IgD-negative memory B cell (primary cell): ENCODE measurements at regions not wholly inside any gene's neighbourhood (a gene's known extent, or its start where the extent isn't known, plus 50 kb on each side); places are given as distances from the start of the nearest gene placed in this dataset.

Experiments
- H3K27ac Mint-ChIP-seq, 3 donors: one replicate each; pipeline ENCODE4 v1.8.0; 2020 to 2022; ENCODE audit warnings: mild to moderate bottlenecking in 3 of 3, mixed read lengths in 3 of 3, moderate library complexity in 1 of 3
- H3K27me3 Mint-ChIP-seq: one replicate; pipeline ENCODE4 v1.8.0; 2021; ENCODE audit warnings: mixed read lengths
- H3K36me3 Mint-ChIP-seq: one replicate; pipeline ENCODE4 v1.8.0; 2020; ENCODE audit warnings: mild to moderate bottlenecking, mixed read lengths
- H3K4me1 Mint-ChIP-seq, 3 donors: one replicate each; pipeline ENCODE4 v1.8.0; 2020 to 2022; ENCODE audit warnings: mixed read lengths in 3 of 3, mild to moderate bottlenecking in 1 of 3
- H3K4me3 Mint-ChIP-seq, 4 donors: one replicate each; pipeline ENCODE4 v1.8.0; 2020 to 2022; ENCODE audit warnings: mild to moderate bottlenecking in 4 of 4, mixed read lengths in 4 of 4, moderate library complexity in 3 of 4
- H3K9me3 Mint-ChIP-seq, 3 donors: one replicate each; pipeline ENCODE4 v1.8.0; 2020 to 2021; ENCODE audit warnings: mixed read lengths in 3 of 3, mild to moderate bottlenecking in 1 of 3

GRCh38 chr5:6235726-6236125 is 142.6 kb downstream of the MED10 start:
- Mint-ChIP-seq H3K4me3 (no peak overlapping the region), H3K27me3 (no peaks in the 10 kb centered on the region), H3K4me1 (peaks cover 0 to 6% (median 3%) of the 10 kb centered on the region in 3 donors), H3K36me3 (peaks cover 2% of the 10 kb centered on the region), H3K9me3 (peaks cover 0 to 7% (median 3%) of the 10 kb centered on the region in 3 donors), H3K27ac (no peak overlapping the region)

GRCh38 chr5:6228257-6229250 is 149.8 kb downstream of the MED10 start:
- Mint-ChIP-seq H3K27ac (no peak overlapping the region), H3K4me1 (no peaks in the 10 kb centered on the region), H3K4me3 (no peak overlapping the region), H3K9me3 (no peaks in the 10 kb centered on the region), H3K27me3 (peaks cover 3% of the 10 kb centered on the region), H3K36me3 (no peaks in the 10 kb centered on the region)

- H3K4me1 Mint-ChIP-seq = no peaks in the 10 kb centered on the region
- peaks cover 3% of the 10 kb centered on the region for H3K27me3 Mint-ChIP-seq
- H3K9me3 Mint-ChIP-seq = peaks cover 0 to 3% (median 0%) of the 10 kb centered on the region in 3 donors
- H3K27ac Mint-ChIP-seq = no peak overlapping the region
- no peak overlapping the region for H3K4me3 Mint-ChIP-seq
- H3K36me3 Mint-ChIP-seq = no peaks in the 10 kb centered on the region
These were observed 153.2 kb downstream of the MED10 start for GRCh38 chr5:6225121-6225607.

- H3K4me1 Mint-ChIP-seq = no peaks in the 10 kb centered on the region
- H3K27ac Mint-ChIP-seq = no peak overlapping the region
- no peak overlapping the region for H3K4me3 Mint-ChIP-seq
- H3K36me3 Mint-ChIP-seq = no peaks in the 10 kb centered on the region
- peaks cover 0 to 5% (median 1%) of the 10 kb centered on the region in 3 donors for H3K9me3 Mint-ChIP-seq
- peaks cover 3% of the 10 kb centered on the region for H3K27me3 Mint-ChIP-seq
These were observed 153.9 kb downstream of the MED10 start for GRCh38 chr5:6224406-6224805.

- H3K27me3 Mint-ChIP-seq = peaks cover 3% of the 10 kb centered on the region
- H3K4me3 Mint-ChIP-seq = no peak overlapping the region
- no peak overlapping the region for H3K27ac Mint-ChIP-seq
- H3K4me1 Mint-ChIP-seq = no peaks in the 10 kb centered on the region
- H3K9me3 Mint-ChIP-seq = peaks cover 0 to 6% (median 2%) of the 10 kb centered on the region in 3 donors
- H3K36me3 Mint-ChIP-seq = no peaks in the 10 kb centered on the region
These were observed 155.4 kb downstream of the MED10 start for GRCh38 chr5:6222899-6223298.

- no peaks in the 10 kb centered on the region for H3K27me3 Mint-ChIP-seq
- no peak overlapping the region for H3K4me3 Mint-ChIP-seq
- no peaks in the 10 kb centered on the region for H3K36me3 Mint-ChIP-seq
- H3K27ac Mint-ChIP-seq = no peak overlapping the region
- peaks cover 0 to 6% (median 2%) of the 10 kb centered on the region in 3 donors for H3K9me3 Mint-ChIP-seq
- H3K4me1 Mint-ChIP-seq = no peaks in the 10 kb centered on the region
These were observed 156.2 kb downstream of the MED10 start for GRCh38 chr5:6222121-6222520.

GRCh38 chr5:6221141-6221626 is 157.2 kb downstream of the MED10 start:
- Mint-ChIP-seq H3K4me1 (no peaks in the 10 kb centered on the region), H3K36me3 (no peaks in the 10 kb centered on the region), H3K4me3 (no peak overlapping the region), H3K9me3 (peaks cover 0 to 6% (median 2%) of the 10 kb centered on the region in 3 donors), H3K27me3 (no peaks in the 10 kb centered on the region), H3K27ac (no peak overlapping the region)

GRCh38 chr5:6220346-6221088 is 157.8 kb downstream of the MED10 start:
- H3K27me3 Mint-ChIP-seq = no peaks in the 10 kb centered on the region
- no peak overlapping the region for H3K27ac Mint-ChIP-seq
- H3K4me3 Mint-ChIP-seq = no peak overlapping the region
- H3K9me3 Mint-ChIP-seq = peaks cover 0 to 6% (median 2%) of the 10 kb centered on the region in 3 donors
- H3K36me3 Mint-ChIP-seq = no peaks in the 10 kb centered on the region
- H3K4me1 Mint-ChIP-seq = no peaks in the 10 kb centered on the region

GRCh38 chr5:6218517-6218916 is 159.8 kb downstream of the MED10 start:
- Mint-ChIP-seq H3K9me3 (peaks cover 0 to 6% (median 2%) of the 10 kb centered on the region in 3 donors), H3K27ac (no peak overlapping the region), H3K4me1 (no peaks in the 10 kb centered on the region), H3K27me3 (no peaks in the 10 kb centered on the region), H3K36me3 (no peaks in the 10 kb centered on the region), H3K4me3 (no peak overlapping the region)

- Mint-ChIP-seq H3K9me3 (peaks cover 0 to 6% (median 2%) of the 10 kb centered on the region in 3 donors), H3K27ac (no peak overlapping the region), H3K4me1 (no peaks in the 10 kb centered on the region), H3K36me3 (no peaks in the 10 kb centered on the region), H3K4me3 (no peak overlapping the region), H3K27me3 (no peaks in the 10 kb centered on the region)
These were observed 160.2 kb downstream of the MED10 start for GRCh38 chr5:6218116-6218515.

GRCh38 chr5:6216471-6217075 is 161.8 kb downstream of the MED10 start:
- H3K9me3 Mint-ChIP-seq = peaks cover 2 to 10% (median 3%) of the 10 kb centered on the region in 3 donors
- no peak overlapping the region for H3K27ac Mint-ChIP-seq
- H3K4me3 Mint-ChIP-seq = no peak overlapping the region
- H3K36me3 Mint-ChIP-seq = no peaks in the 10 kb centered on the region
- H3K27me3 Mint-ChIP-seq = no peaks in the 10 kb centered on the region
- no peaks in the 10 kb centered on the region for H3K4me1 Mint-ChIP-seq

- Mint-ChIP-seq H3K9me3 (peaks cover 2 to 10% (median 3%) of the 10 kb centered on the region in 3 donors), H3K36me3 (no peaks in the 10 kb centered on the region), H3K27ac (no peak overlapping the region), H3K4me1 (no peaks in the 10 kb centered on the region), H3K4me3 (no peak overlapping the region), H3K27me3 (no peaks in the 10 kb centered on the region)
These were observed 162.5 kb downstream of the MED10 start for GRCh38 chr5:6215891-6216290.

GRCh38 chr5:6212244-6212643 is 166.1 kb downstream of the MED10 start:
- H3K4me3 Mint-ChIP-seq = no peak overlapping the region
- H3K4me1 Mint-ChIP-seq = peaks cover 0 to 2% (median 0%) of the 10 kb centered on the region in 3 donors
- peaks cover 0 to 10% (median 0%) of the 10 kb centered on the region in 3 donors for H3K9me3 Mint-ChIP-seq
- no peaks in the 10 kb centered on the region for H3K36me3 Mint-ChIP-seq
- no peak overlapping the region for H3K27ac Mint-ChIP-seq
- H3K27me3 Mint-ChIP-seq = no peaks in the 10 kb centered on the region

GRCh38 chr5:6206501-6206900 is 171.8 kb downstream of the MED10 start:
- Mint-ChIP-seq H3K4me1 (peaks cover 0 to 2% (median 0%) of the 10 kb centered on the region in 3 donors), H3K27me3 (no peaks in the 10 kb centered on the region), H3K27ac (peak overlapping the region in 1 of 3 donors; percentile 33), H3K9me3 (no peaks in the 10 kb centered on the region), H3K4me3 (no peak overlapping the region), H3K36me3 (peaks cover 3% of the 10 kb centered on the region)
